NCI-H345 treated with DMSO at 0.1 percent for 48 hours (cell line): ENCODE measurements at regions not wholly inside any gene's neighbourhood (a gene's known extent, or its start where the extent isn't known, plus 50 kb on each side); places are given as distances from the start of the nearest gene placed in this dataset.

Experiments
- DNase-seq: peaks from one replicate; lab custom pipeline; 2025; ENCODE audit not compliant: unreplicated experiment; lab: John Stamatoyannopoulos, UW

GRCh38 chr3:150269526-150269925, 138.6 kb upstream of the TSC22D2 start:
- no peak for DNase-seq

GRCh38 chr3:150268426-150269391, 139.4 kb upstream of the TSC22D2 start:
- no peak for DNase-seq

GRCh38 chr3:150267288-150267687, 140.8 kb upstream of the TSC22D2 start:
- DNase-seq, result no peak

GRCh38 chr3:150265305-150265704, 142.8 kb upstream of the TSC22D2 start:
- no peak for DNase-seq

GRCh38 chr3:150264561-150265279, 143.4 kb upstream of the TSC22D2 start:
- no peak for DNase-seq

GRCh38 chr3:150261958-150262357, 146.1 kb upstream of the TSC22D2 start:
- DNase-seq, result no peak

GRCh38 chr3:150261418-150261817, 146.7 kb upstream of the TSC22D2 start:
- DNase-seq, result no peak

- no peak for DNase-seq
Measured at GRCh38 chr3:150260398-150260710, 147.7 kb upstream of the TSC22D2 start.

GRCh38 chr3:150259526-150260397, 148.3 kb upstream of the TSC22D2 start:
- no peak for DNase-seq

- no peak for DNase-seq
Measured at GRCh38 chr3:150256782-150257181, 151.3 kb upstream of the TSC22D2 start.

- DNase-seq, result no peak
Measured at GRCh38 chr3:150256318-150256717, 151.8 kb upstream of the TSC22D2 start.

GRCh38 chr3:150255826-150256225, 152.3 kb upstream of the TSC22D2 start:
- DNase-seq, result no peak

GRCh38 chr3:150255413-150255812, 152.7 kb upstream of the TSC22D2 start:
- peak; percentile 72 for DNase-seq

- no peak for DNase-seq
Measured at GRCh38 chr3:150254309-150254708, 153.8 kb upstream of the TSC22D2 start.

- DNase-seq, result peak; percentile 34
Measured at GRCh38 chr3:150253622-150254021, 154.5 kb upstream of the TSC22D2 start.

GRCh38 chr3:150252462-150252861, 155.6 kb upstream of the TSC22D2 start:
- DNase-seq, result no peak

- DNase-seq, result no peak
Measured at GRCh38 chr3:150251187-150252062, 156.7 kb upstream of the TSC22D2 start.

GRCh38 chr3:150249779-150250470, 158.2 kb upstream of the TSC22D2 start:
- no peak for DNase-seq

- no peak for DNase-seq
Measured at GRCh38 chr3:150248888-150249681, 159.0 kb upstream of the TSC22D2 start.
